BE2C (cell line): ENCODE measurements at regions not wholly inside any gene's neighbourhood (a gene's known extent, or its start where the extent isn't known, plus 50 kb on each side); places are given as distances from the start of the nearest gene placed in this dataset.

Experiments
- DNase-seq: peaks from one replicate; pipeline ENCODE4 v3.0.0-alpha.2; 2020
- H3K27me3 ChIP-seq: fragments of 250-450 bp; sonication (Bioruptor Pico); 2 replicates; pipeline ENCODE4 v1.5.1; 2020; ENCODE audit warnings: mild to moderate bottlenecking
- H3K36me3 ChIP-seq: fragments of 250-450 bp; sonication (Bioruptor Pico); 2 replicates; pipeline ENCODE4 v1.5.1; 2020; ENCODE audit warnings: mild to moderate bottlenecking
- H3K4me1 ChIP-seq: fragments of 250-450 bp; sonication (Bioruptor Pico); 2 replicates; pipeline ENCODE4 v1.5.1; 2020
- H3K4me3 ChIP-seq: 2 replicates; pipeline ENCODE4 v1.5.1; 2011; ENCODE audit warnings: low read depth, low read length
- H3K9me3 ChIP-seq: fragments of 250-450 bp; sonication (Bioruptor Pico); 2 replicates; pipeline ENCODE4 v1.5.1; 2020
- TF ChIP-seq, protein P1 (sequence below): IDR thresholded peaks from 2 replicates; pipeline ENCODE4 v1.5.1; 2012; ENCODE audit warnings: mild to moderate bottlenecking, low read depth, low read length

DNA sequence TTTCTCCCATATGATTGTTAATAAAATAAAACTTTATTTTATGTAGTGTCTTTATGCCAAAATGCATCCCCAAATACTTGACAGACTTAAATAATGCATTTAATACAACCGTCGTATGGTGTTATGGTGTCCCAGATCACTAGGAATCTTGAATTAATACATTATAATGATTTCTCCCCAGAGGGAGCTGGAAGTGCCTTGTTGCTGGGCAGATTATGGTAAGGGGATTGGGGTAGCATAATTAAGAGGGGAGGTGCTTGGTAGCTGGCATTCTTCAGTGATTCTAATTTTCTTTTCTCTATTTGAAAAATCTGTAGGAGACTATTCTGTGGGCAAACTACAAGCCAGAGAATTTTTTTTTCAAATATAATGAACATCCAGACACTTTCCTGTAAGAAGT, 1043.7 kb downstream of the ADGRL2 start:
- Histone ChIP-seq H3K4me1 (no peaks in the 10 kb centered on the region), H3K36me3 (no peaks in the 10 kb centered on the region), H3K4me3 (no peak overlapping the region), H3K9me3 (no peaks in the 10 kb centered on the region), H3K27me3 (no peaks in the 10 kb centered on the region)
- TF ChIP-seq, protein P1, sequence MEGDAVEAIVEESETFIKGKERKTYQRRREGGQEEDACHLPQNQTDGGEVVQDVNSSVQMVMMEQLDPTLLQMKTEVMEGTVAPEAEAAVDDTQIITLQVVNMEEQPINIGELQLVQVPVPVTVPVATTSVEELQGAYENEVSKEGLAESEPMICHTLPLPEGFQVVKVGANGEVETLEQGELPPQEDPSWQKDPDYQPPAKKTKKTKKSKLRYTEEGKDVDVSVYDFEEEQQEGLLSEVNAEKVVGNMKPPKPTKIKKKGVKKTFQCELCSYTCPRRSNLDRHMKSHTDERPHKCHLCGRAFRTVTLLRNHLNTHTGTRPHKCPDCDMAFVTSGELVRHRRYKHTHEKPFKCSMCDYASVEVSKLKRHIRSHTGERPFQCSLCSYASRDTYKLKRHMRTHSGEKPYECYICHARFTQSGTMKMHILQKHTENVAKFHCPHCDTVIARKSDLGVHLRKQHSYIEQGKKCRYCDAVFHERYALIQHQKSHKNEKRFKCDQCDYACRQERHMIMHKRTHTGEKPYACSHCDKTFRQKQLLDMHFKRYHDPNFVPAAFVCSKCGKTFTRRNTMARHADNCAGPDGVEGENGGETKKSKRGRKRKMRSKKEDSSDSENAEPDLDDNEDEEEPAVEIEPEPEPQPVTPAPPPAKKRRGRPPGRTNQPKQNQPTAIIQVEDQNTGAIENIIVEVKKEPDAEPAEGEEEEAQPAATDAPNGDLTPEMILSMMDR = no peak
- no peak for DNase-seq

DNA sequence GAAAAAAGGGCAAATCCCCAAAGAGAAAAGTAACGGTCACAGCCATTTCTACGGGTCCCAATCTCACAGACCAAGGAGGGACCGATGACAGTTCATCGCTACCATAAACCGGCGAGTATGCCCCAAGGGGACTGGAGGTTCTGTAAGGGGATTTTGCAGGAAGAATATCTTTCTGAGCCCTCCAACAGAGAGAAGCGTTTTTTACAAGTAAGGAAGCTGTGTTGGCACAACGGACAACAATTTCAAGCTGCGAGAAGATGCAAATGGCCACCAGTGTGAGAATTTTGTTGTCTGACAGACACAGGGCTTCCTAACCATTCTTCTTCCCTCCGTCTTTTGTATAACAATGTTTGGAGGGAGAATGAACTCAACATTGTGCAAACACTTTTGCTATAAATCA, 1043.1 kb downstream of the ADGRL2 start:
- H3K36me3 ChIP-seq = no peaks in the 10 kb centered on the region
- H3K27me3 ChIP-seq = no peaks in the 10 kb centered on the region
- TF ChIP-seq, protein P1 = no peak
- no peaks in the 10 kb centered on the region for H3K9me3 ChIP-seq
- no peak for DNase-seq
- H3K4me3 ChIP-seq = no peak overlapping the region
- H3K4me1 ChIP-seq = no peaks in the 10 kb centered on the region

DNA sequence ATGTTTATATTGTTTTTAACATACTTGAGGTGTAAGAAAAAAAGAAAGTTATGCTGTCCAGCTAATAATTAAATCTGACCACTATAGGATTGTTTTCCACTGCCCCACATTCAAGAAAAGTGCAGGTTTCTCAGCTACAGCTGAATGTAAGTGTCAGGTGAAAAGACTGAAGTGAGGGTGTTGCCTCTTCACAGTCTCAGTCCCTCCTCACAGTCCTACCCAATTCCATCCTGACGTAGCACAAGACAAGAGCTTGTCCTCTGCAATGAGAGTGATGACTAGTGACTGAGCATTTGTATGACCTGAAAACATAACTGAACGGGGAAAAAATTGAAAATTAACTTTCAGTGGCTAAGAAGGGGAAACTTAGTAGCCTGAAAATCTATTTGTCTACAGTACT, 1039.5 kb downstream of the ADGRL2 start:
- no peaks in the 10 kb centered on the region for H3K27me3 ChIP-seq
- H3K9me3 ChIP-seq = no peaks in the 10 kb centered on the region
- TF ChIP-seq, protein P1 = no peak
- no peaks in the 10 kb centered on the region for H3K4me1 ChIP-seq
- DNase-seq = no peak
- no peaks in the 10 kb centered on the region for H3K36me3 ChIP-seq
- no peak overlapping the region for H3K4me3 ChIP-seq

DNA sequence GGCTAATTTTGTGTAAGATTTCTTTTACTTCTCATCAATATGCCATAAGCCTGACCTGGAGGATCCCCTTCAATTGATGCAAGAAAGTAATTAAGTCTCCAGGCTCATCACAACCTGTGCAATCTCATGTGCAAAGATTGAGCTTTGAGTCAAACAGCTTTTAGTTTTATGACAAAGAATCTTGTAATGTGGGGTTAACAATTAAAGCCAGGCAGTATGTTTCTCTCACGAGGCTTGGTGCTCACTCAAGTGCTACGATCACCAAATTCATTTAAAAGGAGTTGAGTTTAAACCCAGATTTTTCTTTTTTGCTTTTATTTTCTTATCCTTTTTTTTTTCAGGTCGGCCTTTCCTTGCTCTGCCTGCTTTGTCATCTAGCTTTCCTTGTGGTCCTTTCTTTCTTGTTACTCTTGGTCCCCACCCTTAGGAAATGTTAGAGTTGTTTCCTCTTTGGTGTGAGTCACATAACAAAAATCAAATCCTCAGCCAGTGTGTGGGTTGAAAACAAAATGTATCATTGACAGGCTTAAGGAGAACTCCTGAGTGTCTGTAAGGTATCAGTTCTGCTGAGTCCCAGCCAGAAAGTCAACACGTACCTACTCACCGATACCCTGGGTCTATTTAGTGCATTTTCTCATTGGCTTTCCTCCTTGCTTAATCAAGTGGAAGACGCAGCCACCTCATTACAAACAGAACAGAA, 1037.2 kb downstream of the ADGRL2 start:
- Histone ChIP-seq H3K9me3 (no peaks in the 10 kb centered on the region), H3K36me3 (no peaks in the 10 kb centered on the region)
- TF ChIP-seq, protein P1 = no peak

DNA sequence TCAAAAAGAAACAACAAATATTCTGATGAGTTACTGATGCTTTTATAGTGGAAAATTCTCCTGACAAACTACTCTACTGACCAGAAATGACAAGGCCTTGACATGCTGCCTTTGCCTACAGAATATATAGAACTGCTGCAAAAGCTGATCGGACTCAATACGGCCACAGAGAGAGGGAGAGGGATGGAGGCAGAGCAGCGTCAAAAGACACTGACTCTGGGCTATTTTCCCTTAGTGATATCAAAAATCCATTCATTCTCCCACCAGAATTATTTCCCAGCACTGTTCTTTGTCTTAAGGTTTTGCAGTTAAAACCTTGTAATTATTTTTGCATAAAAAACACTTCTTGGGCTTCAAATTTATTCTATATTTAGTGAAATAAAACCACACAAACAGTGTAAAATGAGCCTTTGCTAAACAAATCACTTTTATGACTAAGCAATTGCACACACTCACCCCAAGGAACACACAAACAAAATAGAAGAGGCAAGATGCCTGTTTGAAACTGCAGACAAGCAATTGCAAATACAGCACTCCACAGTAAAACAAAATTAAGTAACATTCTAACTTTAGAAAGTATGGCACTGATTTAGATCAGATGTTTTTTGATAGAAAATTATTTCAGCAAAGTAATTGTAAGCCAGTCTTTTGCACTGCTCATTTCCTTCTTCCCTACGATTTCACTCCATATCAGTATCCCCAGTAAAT, 1036.4 kb downstream of the ADGRL2 start:
- H3K36me3 ChIP-seq = no peaks in the 10 kb centered on the region
- no peaks in the 10 kb centered on the region for H3K4me1 ChIP-seq
- no peaks in the 10 kb centered on the region for H3K9me3 ChIP-seq
- TF ChIP-seq, protein P1 = no peak
- no peak overlapping the region for H3K4me3 ChIP-seq
- H3K27me3 ChIP-seq = no peaks in the 10 kb centered on the region
- DNase-seq = no peak

More for the DNA sequence above, 1037.2 kb downstream of the ADGRL2 start:
- H3K4me1 ChIP-seq = no peaks in the 10 kb centered on the region
- no peak overlapping the region for H3K4me3 ChIP-seq
- H3K27me3 ChIP-seq = no peaks in the 10 kb centered on the region
- no peak for DNase-seq

DNA sequence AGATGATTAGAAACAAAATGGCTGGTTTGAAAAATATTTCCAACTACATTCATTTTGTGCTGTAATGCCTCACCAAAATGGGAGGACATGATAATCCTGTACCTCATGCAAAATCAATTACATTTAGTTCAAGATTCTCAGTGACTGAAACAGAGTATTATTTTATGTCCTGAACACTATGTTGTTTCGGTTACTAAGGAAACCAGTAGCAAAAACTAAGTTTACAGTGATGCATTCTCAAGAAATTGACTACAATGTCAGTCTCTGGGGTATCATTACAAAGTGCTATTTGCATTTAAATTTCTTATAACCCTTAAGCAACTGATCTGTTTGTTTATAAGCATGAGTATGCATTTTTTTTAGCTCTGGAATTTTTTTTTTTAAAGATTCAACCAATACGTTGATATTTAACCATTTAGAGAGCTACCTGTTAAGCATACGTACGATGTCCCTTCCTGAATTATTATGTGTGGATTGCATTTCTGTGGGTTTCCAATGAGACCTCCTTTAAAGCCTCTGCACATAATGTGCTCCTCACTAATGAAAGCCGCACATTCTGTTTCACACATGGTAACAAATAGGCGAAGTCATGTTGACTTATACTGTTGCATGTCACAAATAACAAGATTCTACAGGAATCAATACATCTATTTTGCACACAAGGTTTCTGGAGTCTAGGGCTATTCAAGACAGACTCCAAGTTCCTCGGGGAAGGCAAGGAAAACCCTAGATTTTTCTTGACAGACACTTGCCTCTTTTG, 1035.7 kb downstream of the ADGRL2 start:
- Histone ChIP-seq H3K27me3 (no peaks in the 10 kb centered on the region), H3K4me1 (no peaks in the 10 kb centered on the region), H3K36me3 (no peaks in the 10 kb centered on the region), H3K4me3 (no peak overlapping the region), H3K9me3 (no peaks in the 10 kb centered on the region)
- TF ChIP-seq, protein P1 = no peak
- DNase-seq = no peak
